ENCODE measurements at regions not wholly inside any gene's neighbourhood (a gene's known extent, or its start where the extent isn't known, plus 50 kb on each side); places are given as distances from the start of the nearest gene placed in this dataset.

- no peak overlapping the region for H3K4me3 ChIP-seq (ENCODE audit: low read depth, low read length)
- no peak for DNase-seq (ENCODE audit: low read depth, low spot score)
- TF ChIP-seq CTCF (IDR thresholded peaks at IDR 0.05; ENCODE audit: low read depth, low read length): no peak
- in situ Hi-C loops (cut with HindIII; ENCODE audit: low sequenced_read_pairs): no loop called here
Measured at GRCh38 chr15:54915380-54915779, 281.4 kb downstream of the RSL24D1 start.

GRCh38 chr15:54884312-54884711 lies 312.4 kb downstream of the RSL24D1 start:
- H3K4me3 ChIP-seq (ENCODE audit: low read depth, low read length): no peak overlapping the region
- no peak for DNase-seq (ENCODE audit: low read depth, low spot score)
- TF ChIP-seq CTCF (IDR thresholded peaks at IDR 0.05; ENCODE audit: low read depth, low read length): no peak

GRCh38 chr15:54859982-54860381 lies 336.8 kb downstream of the RSL24D1 start:
- DNase-seq (ENCODE audit: low read depth, low spot score): no peak
- in situ Hi-C loops (cut with HindIII; ENCODE audit: low sequenced_read_pairs): no loop called here
- no peak overlapping the region for H3K4me3 ChIP-seq (ENCODE audit: low read depth, low read length)
- TF ChIP-seq CTCF (IDR thresholded peaks at IDR 0.05; ENCODE audit: low read depth, low read length): no peak

More at GRCh38 chr15:54884312-54884711, 312.4 kb downstream of the RSL24D1 start:
- in situ Hi-C loops (cut with HindIII; ENCODE audit: low sequenced_read_pairs): no loop called here

GRCh38 chr15:54854667-54855066 lies 342.1 kb downstream of the RSL24D1 start:
- TF ChIP-seq CTCF (IDR thresholded peaks at IDR 0.05; ENCODE audit: low read depth, low read length): no peak
- in situ Hi-C loops (cut with HindIII; ENCODE audit: low sequenced_read_pairs): no loop called here
- no peak overlapping the region for H3K4me3 ChIP-seq (ENCODE audit: low read depth, low read length)
- DNase-seq (ENCODE audit: low read depth, low spot score): no peak

GRCh38 chr15:54850101-54850500 lies 346.6 kb downstream of the RSL24D1 start:
- no peak overlapping the region for H3K4me3 ChIP-seq (ENCODE audit: low read depth, low read length)
- TF ChIP-seq CTCF (IDR thresholded peaks at IDR 0.05; ENCODE audit: low read depth, low read length): no peak
- no peak for DNase-seq (ENCODE audit: low read depth, low spot score)
- in situ Hi-C loops (cut with HindIII; ENCODE audit: low sequenced_read_pairs): no loop called here

GRCh38 chr15:54843006-54843405 lies 353.7 kb downstream of the RSL24D1 start:
- no peak for DNase-seq (ENCODE audit: low read depth, low spot score)
- in situ Hi-C loops (cut with HindIII; ENCODE audit: low sequenced_read_pairs): no loop called here
- no peak overlapping the region for H3K4me3 ChIP-seq (ENCODE audit: low read depth, low read length)
- no peak for TF ChIP-seq CTCF (IDR thresholded peaks at IDR 0.05; ENCODE audit: low read depth, low read length)
